Keratinocyte (primary cell): ENCODE measurements at regions not wholly inside any gene's neighbourhood (a gene's known extent, or its start where the extent isn't known, plus 50 kb on each side); places are given as distances from the start of the nearest gene placed in this dataset.

Experiments used
- DNase-seq: peaks from one replicate; pipeline ENCODE4 v3.0.0-alpha.2; 2011; ENCODE audit warnings: low read depth, missing footprints, low spot score
- FAIRE-seq: peaks from 2 replicates; lab custom pipeline; 2011; peaks lifted over from hg19 to GRCh38; lab: Jason Lieb, UNC
- H2AFZ ChIP-seq: 2 replicates; pipeline ENCODE4 v1.6.0; 2012; ENCODE audit warnings: low read length, control low read depth, inconsistent platforms; ENCODE audit not compliant: control insufficient read depth
- H3K27ac ChIP-seq: 2 replicates; pipeline ENCODE4 v1.5.1; 2011; ENCODE audit warnings: low read length; ENCODE audit not compliant: control insufficient read depth, insufficient read depth
- H3K27me3 ChIP-seq: 3 replicates; pipeline ENCODE4 v1.6.0; 2011; ENCODE audit warnings: low read length; ENCODE audit not compliant: control insufficient read depth, insufficient read depth; ENCODE audit errors: extremely low read depth
- H3K36me3 ChIP-seq, 2 experiments: 2 replicates in 1 of 2; 3 replicates in 1 of 2; pipeline ENCODE4 v1.5.1; 2011; ENCODE audit warnings: low read length in 2 of 2, mild to moderate bottlenecking in 1 of 2; ENCODE audit not compliant: control insufficient read depth in 2 of 2, insufficient read depth in 2 of 2; ENCODE audit errors: extremely low read depth in 1 of 2
- H3K4me1 ChIP-seq: 3 replicates; pipeline ENCODE4 v1.5.1; 2011; ENCODE audit warnings: low read length; ENCODE audit not compliant: control insufficient read depth, insufficient read depth; ENCODE audit errors: extremely low read depth
- H3K4me2 ChIP-seq: 3 replicates; pipeline ENCODE4 v1.6.0; 2011; ENCODE audit warnings: low read depth, low read length; ENCODE audit not compliant: control insufficient read depth, insufficient read depth; ENCODE audit errors: extremely low read depth
- H3K4me3 ChIP-seq, 3 experiments: fragments of 200-600 bp in 1 of 3; sonication (generic) in 1 of 3; 2 replicates in 2 of 3; 3 replicates in 1 of 3; pipeline ENCODE4 v1.5.1; 2011 to 2016; ENCODE audit warnings: low read length in 3 of 3, mild to moderate bottlenecking in 3 of 3, control low read depth in 2 of 3, inconsistent platforms in 1 of 3, low read depth in 1 of 3, mixed read lengths in 1 of 3, mixed run types in 1 of 3, moderate library complexity in 1 of 3; ENCODE audit not compliant: control insufficient read depth in 2 of 3, insufficient read depth in 2 of 3; ENCODE audit errors: extremely low read depth in 1 of 3
- H3K79me2 ChIP-seq: 2 replicates; pipeline ENCODE4 v1.6.0; 2012; ENCODE audit warnings: low read length; ENCODE audit not compliant: control insufficient read depth, insufficient read depth
- H3K9ac ChIP-seq: 3 replicates; pipeline ENCODE4 v1.6.0; 2011; ENCODE audit warnings: low read length; ENCODE audit not compliant: control insufficient read depth, insufficient read depth; ENCODE audit errors: extremely low read depth
- H3K9me1 ChIP-seq: 3 replicates; pipeline ENCODE4 v1.6.0; 2011; ENCODE audit warnings: low read length; ENCODE audit not compliant: control insufficient read depth, insufficient read depth; ENCODE audit errors: extremely low read depth
- H3K9me3 ChIP-seq: 2 replicates; pipeline ENCODE4 v1.5.1; 2012; ENCODE audit warnings: low read depth, low read length; ENCODE audit not compliant: control insufficient read depth
- H4K20me1 ChIP-seq: 3 replicates; pipeline ENCODE4 v1.6.0; 2011; ENCODE audit warnings: low read length; ENCODE audit not compliant: control insufficient read depth, insufficient read depth; ENCODE audit errors: extremely low read depth
- CTCF ChIP-seq, 3 experiments: IDR thresholded peaks in 1 of 3; conservative IDR thresholded peaks in 1 of 3; optimal IDR thresholded peaks in 1 of 3; 2 replicates in 2 of 3; 3 replicates in 1 of 3; pipeline versions ENCODE3 to v1.5.1; 2011; ENCODE audit warnings: low read length in 3 of 3, mild to moderate bottlenecking in 3 of 3, moderate library complexity in 2 of 3, control low read depth in 1 of 3, inconsistent platforms in 1 of 3; ENCODE audit not compliant: insufficient read depth in 2 of 3; ENCODE audit errors: extremely low read depth in 1 of 3
- EZH2 ChIP-seq: IDR thresholded peaks from one replicate; pipeline ENCODE4 v1.6.1; 2012; ENCODE audit warnings: inconsistent platforms, mild to moderate bottlenecking, low read length, moderate library complexity
- dilution Hi-C: fragments of 300-500 bp; cut with MboI; formaldehyde crosslinking; loops from one replicate; pipeline ENCODE4 v1.7.0; 2020; ENCODE audit warnings: low sequenced_read_pairs; ENCODE audit not compliant: extremely low pct_ligation_motif_present

- FAIRE-seq (no peak), DNase-seq (no peak)
- TF ChIP-seq EZH2: no peak
- no peak for TF ChIP-seq CTCF (optimal IDR thresholded peaks at IDR 0.05 in 1 of 3, IDR thresholded peaks at IDR 0.05 in 1 of 3, conservative IDR thresholded peaks at IDR 0.05 in 1 of 3; ENCODE audit: extremely low read depth in 1 of 3, insufficient read depth in 2 of 3, low read length in 3 of 3)
- no peak overlapping the region for H3K4me3 ChIP-seq
- H4K20me1 ChIP-seq: no peaks in the 10 kb centered on the region
- no peak overlapping the region for H3K27ac ChIP-seq
- no peak overlapping the region for H3K4me2 ChIP-seq
- no peaks in the 10 kb centered on the region for H3K9me3 ChIP-seq
- no peaks in the 10 kb centered on the region for H3K27me3 ChIP-seq
- H2AFZ ChIP-seq: no peak overlapping the region
- no peaks in the 10 kb centered on the region for H3K4me1 ChIP-seq
- no peaks in the 10 kb centered on the region for H3K36me3 ChIP-seq
- no peaks in the 10 kb centered on the region for H3K9me1 ChIP-seq
- H3K79me2 ChIP-seq: no peaks in the 10 kb centered on the region
- dilution Hi-C loops: no loop called here
- no peak overlapping the region for H3K9ac ChIP-seq
Observed at GRCh38 chr10:108230478-108231170, 1066.1 kb upstream of the SORCS1 start.

GRCh38 chr10:108208732-108209131, 1044.2 kb upstream of the SORCS1 start:
- FAIRE-seq: no peak
- Histone ChIP-seq H3K9me1 (no peaks in the 10 kb centered on the region), H3K36me3 (no peaks in the 10 kb centered on the region), H3K4me3 (no peak overlapping the region), H3K27ac (no peak overlapping the region), H3K4me1 (no peaks in the 10 kb centered on the region), H3K9ac (no peak overlapping the region), H3K27me3 (no peaks in the 10 kb centered on the region), H2AFZ (no peak overlapping the region), H3K9me3 (no peaks in the 10 kb centered on the region), H3K79me2 (no peaks in the 10 kb centered on the region), H3K4me2 (no peak overlapping the region), H4K20me1 (no peaks in the 10 kb centered on the region)
- no peak for DNase-seq
- TF ChIP-seq CTCF (optimal IDR thresholded peaks at IDR 0.05 in 1 of 3, IDR thresholded peaks at IDR 0.05 in 1 of 3, conservative IDR thresholded peaks at IDR 0.05 in 1 of 3; ENCODE audit: extremely low read depth in 1 of 3, insufficient read depth in 2 of 3, low read length in 3 of 3): no peak
- TF ChIP-seq EZH2: no peak
- dilution Hi-C loops: no loop called here
